CD4-positive, alpha-beta T cell (primary cell): ENCODE measurements at regions not wholly inside any gene's neighbourhood (a gene's known extent, or its start where the extent isn't known, plus 50 kb on each side); places are given as distances from the start of the nearest gene placed in this dataset.

Source experiments
- ATAC-seq: fragments of 200-7000 bp; cut with Tn5 transposase; one replicate; pipeline ENCODE4 v1.10.0; 2022; ENCODE audit warnings: mild to moderate bottlenecking; ENCODE audit not compliant: poor library complexity
- CTCF ChIA-PET: fragments of 350-600 bp; sonication (Branson Sonifier 250); formaldehyde crosslinking; loops from one replicate; lab custom pipeline; 2021; ENCODE audit warnings: antibody characterized with exemption, inconsistent platforms; lab: Charles Lee
- POLR2A ChIA-PET: fragments of 350-600 bp; sonication (Branson Sonifier 250); formaldehyde crosslinking; loops from one replicate; lab custom pipeline; 2021; ENCODE audit warnings: antibody characterized with exemption, inconsistent platforms; lab: Charles Lee
- DNase-seq, 14 experiments: peaks; one replicate each; pipeline ENCODE4 v3.0.0-alpha.2; 2013 to 2020; ENCODE audit warnings: mixed read lengths in 2 of 14
- H3K27ac ChIP-seq, 2 donors: one replicate each; pipeline versions ENCODE4 v1.5.1 to v1.7.0; 2013; ENCODE audit warnings: low read length in 2 of 2, low read depth in 1 of 2, mild to moderate bottlenecking in 1 of 2
- H3K27me3 ChIP-seq, 2 experiments: 1 replicate in 1 of 2; 2 replicates in 1 of 2; pipeline versions ENCODE4 v1.6.1 to v1.7.0; 2013; ENCODE audit warnings: low read length in 2 of 2, control low read depth in 1 of 2, mild to moderate bottlenecking in 1 of 2, moderate library complexity in 1 of 2; ENCODE audit not compliant: insufficient read depth in 2 of 2, control insufficient read depth in 1 of 2
- H3K36me3 ChIP-seq: one replicate; pipeline ENCODE4 v1.6.1; 2013; ENCODE audit warnings: low read length, control low read depth; ENCODE audit not compliant: insufficient read depth
- H3K4me1 ChIP-seq: one replicate; pipeline ENCODE4 v1.6.1; 2013; ENCODE audit warnings: low read length, control low read depth; ENCODE audit not compliant: insufficient read depth
- H3K4me3 ChIP-seq: one replicate; pipeline ENCODE4 v1.5.1; 2013; ENCODE audit warnings: mild to moderate bottlenecking, low read length, moderate library complexity
- H3K9me3 ChIP-seq, 2 experiments: 1 replicate in 1 of 2; 2 replicates in 1 of 2; pipeline versions ENCODE4 v1.6.1 to v1.7.0; 2013; ENCODE audit warnings: low read length in 2 of 2, mild to moderate bottlenecking in 2 of 2, control low read depth in 1 of 2, moderate library complexity in 1 of 2; ENCODE audit not compliant: control insufficient read depth in 1 of 2, insufficient read depth in 1 of 2
- H3K27ac Mint-ChIP-seq: one replicate; pipeline ENCODE4 v1.8.0; 2020; ENCODE audit warnings: mixed read lengths
- H3K27me3 Mint-ChIP-seq: one replicate; pipeline ENCODE4 v1.8.0; 2021; ENCODE audit warnings: mixed read lengths
- H3K36me3 Mint-ChIP-seq: one replicate; pipeline ENCODE4 v1.8.0; 2021; ENCODE audit warnings: low read depth, mixed read lengths
- H3K4me1 Mint-ChIP-seq: one replicate; pipeline ENCODE4 v1.8.0; 2021; ENCODE audit warnings: low read depth, mixed read lengths
- H3K4me3 Mint-ChIP-seq: one replicate; pipeline ENCODE4 v1.8.0; 2020; ENCODE audit warnings: mild to moderate bottlenecking, mixed read lengths
- H3K9me3 Mint-ChIP-seq: one replicate; pipeline ENCODE4 v1.8.0; 2020; ENCODE audit warnings: mixed read lengths
- intact Hi-C, 2 experiments: fragments of 100-400 bp; cut with DNase I in 1 of 2; cut with micrococcal nuclease in 1 of 2; formaldehyde crosslinking; loops; one replicate each; pipeline versions ENCODE4 v1.15.1 to v1.9.0; 2023 to 2025; cut with DNase I, micrococcal nuclease
- TF ChIP-seq, protein P1 (sequence below): fragments of 200-600 bp; IDR thresholded peaks from one replicate; pipeline ENCODE4 v1.8.0; 2022; ENCODE audit warnings: antibody characterized with exemption, mild to moderate bottlenecking

DNA sequence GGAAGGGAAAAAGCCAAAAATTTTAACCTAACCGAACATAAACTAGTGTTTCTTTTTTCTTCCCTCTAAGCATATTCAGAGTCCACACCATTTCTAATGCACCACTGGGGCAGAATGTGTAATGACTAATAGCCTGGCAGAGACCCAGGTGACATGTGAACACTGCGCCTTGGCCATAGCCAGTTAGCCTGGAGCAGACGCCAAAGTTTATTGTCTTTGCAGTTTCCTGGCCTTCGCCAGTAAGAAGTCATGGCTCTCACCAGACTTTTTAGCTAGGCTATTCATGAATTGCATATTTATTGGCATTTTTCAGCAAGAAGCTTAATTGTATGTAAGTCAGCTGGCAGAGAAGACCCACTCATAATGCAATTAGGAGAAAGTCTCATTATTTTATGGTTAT is 182.8 kb upstream of the SLC27A6 start:
- Histone ChIP-seq H3K27ac (no peak overlapping the region), H3K27me3 (no peaks in the 10 kb centered on the region), H3K4me1 (no peaks in the 10 kb centered on the region), H3K36me3 (no peaks in the 10 kb centered on the region), H3K4me3 (no peak overlapping the region), H3K9me3 (no peaks in the 10 kb centered on the region)
- ChIA-PET CTCF (no interaction called here), POLR2A (no interaction called here)
- TF ChIP-seq, protein P1, sequence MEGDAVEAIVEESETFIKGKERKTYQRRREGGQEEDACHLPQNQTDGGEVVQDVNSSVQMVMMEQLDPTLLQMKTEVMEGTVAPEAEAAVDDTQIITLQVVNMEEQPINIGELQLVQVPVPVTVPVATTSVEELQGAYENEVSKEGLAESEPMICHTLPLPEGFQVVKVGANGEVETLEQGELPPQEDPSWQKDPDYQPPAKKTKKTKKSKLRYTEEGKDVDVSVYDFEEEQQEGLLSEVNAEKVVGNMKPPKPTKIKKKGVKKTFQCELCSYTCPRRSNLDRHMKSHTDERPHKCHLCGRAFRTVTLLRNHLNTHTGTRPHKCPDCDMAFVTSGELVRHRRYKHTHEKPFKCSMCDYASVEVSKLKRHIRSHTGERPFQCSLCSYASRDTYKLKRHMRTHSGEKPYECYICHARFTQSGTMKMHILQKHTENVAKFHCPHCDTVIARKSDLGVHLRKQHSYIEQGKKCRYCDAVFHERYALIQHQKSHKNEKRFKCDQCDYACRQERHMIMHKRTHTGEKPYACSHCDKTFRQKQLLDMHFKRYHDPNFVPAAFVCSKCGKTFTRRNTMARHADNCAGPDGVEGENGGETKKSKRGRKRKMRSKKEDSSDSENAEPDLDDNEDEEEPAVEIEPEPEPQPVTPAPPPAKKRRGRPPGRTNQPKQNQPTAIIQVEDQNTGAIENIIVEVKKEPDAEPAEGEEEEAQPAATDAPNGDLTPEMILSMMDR = no peak
- Mint-ChIP-seq H3K4me3 (no peak overlapping the region), H3K27ac (no peak overlapping the region), H3K9me3 (no peaks in the 10 kb centered on the region), H3K36me3 (no peaks in the 10 kb centered on the region), H3K27me3 (no peaks in the 10 kb centered on the region), H3K4me1 (no peaks in the 10 kb centered on the region)
- no peak for ATAC-seq
- DNase-seq = no peak
- intact Hi-C loops = no loop called here

DNA sequence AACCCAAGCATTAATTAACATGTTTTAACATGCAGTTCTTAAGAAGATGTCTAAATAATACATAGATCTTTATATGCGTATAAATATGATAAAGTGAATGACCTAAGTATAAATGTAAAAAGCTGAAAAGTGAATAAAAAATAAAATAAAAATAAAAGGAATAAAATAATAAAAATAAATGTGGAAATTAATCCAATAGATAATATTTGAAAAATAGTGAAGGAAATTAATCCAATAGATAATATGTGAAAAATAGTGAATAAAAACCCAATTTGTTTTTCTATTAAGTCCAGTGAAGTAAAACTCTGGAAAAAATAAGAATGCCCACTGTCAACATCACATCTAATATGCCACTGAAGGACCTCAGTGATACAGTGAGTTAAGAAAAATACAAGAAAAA is 180.6 kb upstream of the SLC27A6 start:
- H3K9me3 ChIP-seq = no peaks in the 10 kb centered on the region
- ATAC-seq (no peak), DNase-seq (no peak)
- no peaks in the 10 kb centered on the region for H3K36me3 ChIP-seq
- CTCF ChIA-PET = no interaction called here
- TF ChIP-seq, protein P1 = no peak
- POLR2A ChIA-PET = no interaction called here
- intact Hi-C loops = no loop called here
- H3K27ac ChIP-seq = no peak overlapping the region
- H3K4me1 ChIP-seq = no peaks in the 10 kb centered on the region
- H3K27me3 ChIP-seq = no peaks in the 10 kb centered on the region
- Mint-ChIP-seq H3K36me3 (no peaks in the 10 kb centered on the region), H3K27ac (no peak overlapping the region), H3K9me3 (peaks cover 3% of the 10 kb centered on the region), H3K27me3 (no peaks in the 10 kb centered on the region), H3K4me3 (no peak overlapping the region), H3K4me1 (no peaks in the 10 kb centered on the region)
- no peak overlapping the region for H3K4me3 ChIP-seq

DNA sequence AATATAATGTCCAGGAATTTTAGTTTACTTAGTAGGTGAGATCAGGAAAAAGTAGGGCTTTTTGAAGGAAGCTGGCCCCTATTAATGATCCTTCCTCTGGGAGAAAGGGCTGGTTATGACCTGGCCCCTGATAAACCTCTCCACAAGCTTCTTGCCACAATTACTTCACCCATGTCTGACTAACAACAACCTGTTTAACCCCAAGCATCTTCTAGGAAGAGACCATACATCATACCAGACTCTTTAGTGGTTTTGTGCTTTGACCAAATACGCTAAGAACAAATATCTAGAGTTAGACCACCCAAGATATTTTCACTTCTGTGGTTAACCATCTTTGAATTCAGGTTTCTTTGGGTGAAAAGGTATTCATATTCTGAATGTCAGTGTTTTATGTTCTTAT is 174.0 kb upstream of the SLC27A6 start:
- Histone ChIP-seq H3K36me3 (no peaks in the 10 kb centered on the region), H3K4me1 (no peaks in the 10 kb centered on the region), H3K27me3 (no peaks in the 10 kb centered on the region), H3K9me3 (no peaks in the 10 kb centered on the region), H3K27ac (no peak overlapping the region), H3K4me3 (no peak overlapping the region)
- Mint-ChIP-seq H3K27ac (no peak overlapping the region), H3K4me1 (no peaks in the 10 kb centered on the region), H3K27me3 (no peaks in the 10 kb centered on the region), H3K36me3 (no peaks in the 10 kb centered on the region), H3K4me3 (no peak overlapping the region), H3K9me3 (peaks cover 3% of the 10 kb centered on the region)
- intact Hi-C loops = no loop called here
- TF ChIP-seq, protein P1 = no peak
- ATAC-seq (no peak), DNase-seq (no peak)
- ChIA-PET CTCF (no interaction called here), POLR2A (no interaction called here)
